K562 (cell line): ENCODE measurements at regions not wholly inside any gene's neighbourhood (a gene's known extent, or its start where the extent isn't known, plus 50 kb on each side); places are given as distances from the start of the nearest gene placed in this dataset.

Experiments
- ATAC-seq: fragments of 200-7000 bp; cut with Tn5 transposase; 3 replicates; pipeline ENCODE4 v1.9.1; 2020; ENCODE audit warnings: moderate library complexity
- BruUV-seq: library from RNA; stranded (reverse); fragments of 400-500 nt; replicated peaks from 2 replicates; lab custom pipeline; 2021; lab: Mats Ljungman, UMichigan
- CTCF ChIA-PET: fragments of 300-600 bp; formaldehyde crosslinking; extraction: SDS; loops from one replicate; lab custom pipeline; 2021; ENCODE audit warnings: low intra/inter-chr PET ratio; lab: Yijun Ruan, JAX
- POLR2A ChIA-PET: fragments of 300-600, 350-650 bp; sonication (Branson Sonifier 250); formaldehyde crosslinking; extraction: SDS; loops from one replicate; lab custom pipeline; 2021; ENCODE audit warnings: antibody characterized with exemption, inconsistent platforms; lab: Yijun Ruan, JAX
- DNase-seq, 4 experiments: peaks; one replicate each; pipeline versions ENCODE4 v3.0.0 to v3.0.0-alpha.2; 2011 to 2018; ENCODE audit warnings: low spot score in 3 of 4, mixed read lengths in 3 of 4; ENCODE audit errors: extremely low read depth in 1 of 4
- FAIRE-seq: peaks from 2 replicates; lab custom pipeline; 2011; peaks lifted over from hg19 to GRCh38; lab: Jason Lieb, UNC
- H2AFZ ChIP-seq: 2 replicates; pipeline ENCODE4 v1.6.0; 2011; ENCODE audit warnings: low read depth, low read length, control low read depth, inconsistent platforms
- H3K27ac ChIP-seq: fragments of 200-600 bp; 3 replicates; pipeline ENCODE4 v1.8.0; 2011; ENCODE audit warnings: low read depth, mild to moderate bottlenecking, control low read depth, inconsistent platforms, low read length, moderate library complexity, mixed read lengths; ENCODE audit errors: extremely low read depth
- H3K27me3 ChIP-seq, 2 experiments: fragments of 300-600 bp in 1 of 2; 2 replicates in 1 of 2; 3 replicates in 1 of 2; pipeline versions ENCODE4 v1.6.0 to v1.8.0; 2011; ENCODE audit warnings: inconsistent platforms in 2 of 2, low read length in 2 of 2, mild to moderate bottlenecking in 1 of 2, mixed read lengths in 1 of 2, moderate library complexity in 1 of 2; ENCODE audit not compliant: control insufficient read depth in 2 of 2, insufficient read depth in 2 of 2
- H3K36me3 ChIP-seq: fragments of 300-600 bp; 3 replicates; pipeline ENCODE4 v1.8.0; 2011; ENCODE audit warnings: mild to moderate bottlenecking, low read length, inconsistent platforms; ENCODE audit not compliant: control insufficient read depth, insufficient read depth
- H3K4me1 ChIP-seq, 2 experiments: fragments of 200-600 bp in 1 of 2; replicated peaks in 1 of 2; 2 replicates in 1 of 2; 3 replicates in 1 of 2; pipeline versions ENCODE4 v1.5.1 to v1.8.0; 2011; ENCODE audit warnings: inconsistent platforms in 2 of 2, low read length in 2 of 2, mild to moderate bottlenecking in 1 of 2, mixed read lengths in 1 of 2, moderate library complexity in 1 of 2; ENCODE audit not compliant: control insufficient read depth in 2 of 2, insufficient read depth in 2 of 2
- H3K4me2 ChIP-seq: 2 replicates; pipeline ENCODE4 v1.6.1; 2011; ENCODE audit warnings: low read length, control low read depth, inconsistent platforms, mixed read lengths; ENCODE audit not compliant: insufficient read depth
- H3K4me3 ChIP-seq: fragments of 200-600 bp; sonication (generic), shearing (Covaris generic); 2 replicates; pipeline ENCODE4 v1.5.1; 2016; ENCODE audit warnings: control low read depth, inconsistent platforms
- H3K79me2 ChIP-seq: fragments of 200-600 bp; 3 replicates; pipeline ENCODE4 v1.8.0; 2011; ENCODE audit warnings: low read length, inconsistent platforms; ENCODE audit not compliant: control insufficient read depth, insufficient read depth
- H3K9ac ChIP-seq, 2 experiments: 2 replicates each; pipeline versions ENCODE4 v1.6.0 to v1.6.1; 2011; ENCODE audit warnings: low read depth in 2 of 2, low read length in 2 of 2, control low read depth in 1 of 2, inconsistent platforms in 1 of 2, mild to moderate bottlenecking in 1 of 2, mixed read lengths in 1 of 2; ENCODE audit not compliant: insufficient read depth in 1 of 2
- H3K9me1 ChIP-seq: one replicate; pipeline ENCODE4 v1.6.0; 2011; ENCODE audit warnings: inconsistent platforms, mild to moderate bottlenecking, low read length, moderate library complexity; ENCODE audit not compliant: control insufficient read depth, insufficient read depth
- H3K9me3 ChIP-seq: replicated peaks from 2 replicates; pipeline ENCODE4 v1.5.1; 2011; ENCODE audit warnings: low read depth, low read length, inconsistent platforms; ENCODE audit not compliant: control insufficient read depth, insufficient read depth
- H4K20me1 ChIP-seq: replicated peaks from 2 replicates; pipeline ENCODE4 v1.6.1; 2011; ENCODE audit warnings: low read length, inconsistent platforms, mixed read lengths; ENCODE audit not compliant: control insufficient read depth, insufficient read depth
- BACH1 ChIP-seq: fragments of 200-800 bp; sonication (Bioruptor generic); IDR thresholded peaks from 2 replicates; pipeline ENCODE4 v1.6.1; 2016; ENCODE audit warnings: missing genetic modification characterization, missing compliant biosample characterization
- CBX1 ChIP-seq: sonication (generic); IDR thresholded peaks from 2 replicates; pipeline ENCODE4 v1.6.1; 2016; ENCODE audit warnings: antibody characterized with exemption, low read depth, mild to moderate bottlenecking
- CEBPB ChIP-seq: fragments of 450-650 bp; IDR thresholded peaks from 2 replicates; pipeline ENCODE4 v1.6.1; 2016; ENCODE audit warnings: missing genetic modification characterization, missing compliant biosample characterization
- FIP1L1 ChIP-seq: fragments of 200-400 bp; formaldehyde crosslinking; IDR thresholded peaks from 2 replicates; pipeline ENCODE4 v1.6.1; 2018; ENCODE audit warnings: mild to moderate bottlenecking, low read depth, low read length; ENCODE audit not compliant: poor library complexity, severe bottlenecking
- GATAD2A ChIP-seq: fragments of 450-650 bp; IDR thresholded peaks from 2 replicates; pipeline ENCODE4 v1.6.1; 2017
- HLTF ChIP-seq: fragments of 450-650 bp; IDR thresholded peaks from 2 replicates; pipeline ENCODE4 v1.6.1; 2016
- KLF10 ChIP-seq: fragments of 250-450 bp; sonication (Bioruptor Pico); IDR thresholded peaks from 2 replicates; pipeline ENCODE4 v1.6.1; 2021; ENCODE audit warnings: matching md5 sums
- POLR2B ChIP-seq: fragments of 450-650 bp; IDR thresholded peaks from 2 replicates; pipeline ENCODE4 v1.6.1; 2018; ENCODE audit warnings: low read depth; ENCODE audit not compliant: partially characterized antibody
- PRPF4 ChIP-seq: fragments of 200-400 bp; formaldehyde crosslinking; IDR thresholded peaks from one replicate; pipeline ENCODE4 v1.6.1; 2017; ENCODE audit warnings: low read length, low read depth, mild to moderate bottlenecking; ENCODE audit not compliant: insufficient read depth, poor library complexity, severe bottlenecking
- PTRF ChIP-seq: fragments of 450-650 bp; IDR thresholded peaks from 2 replicates; pipeline ENCODE4 v1.6.1; 2016; ENCODE audit warnings: mild to moderate bottlenecking, missing genetic modification characterization, missing compliant biosample characterization
- RBM22 ChIP-seq: fragments of 200-400 bp; formaldehyde crosslinking; IDR thresholded peaks from 2 replicates; pipeline ENCODE4 v1.6.1; 2018; ENCODE audit warnings: low read length, low read depth; ENCODE audit not compliant: poor library complexity, severe bottlenecking
- SIRT6 ChIP-seq: IDR thresholded peaks from one replicate; pipeline ENCODE4 v1.6.1; 2012; ENCODE audit warnings: low read depth, mild to moderate bottlenecking, control low read depth, inconsistent platforms, low read length, moderate library complexity
- ZNF253 ChIP-seq: fragments of 250-450 bp; sonication (Bioruptor Pico); conservative IDR thresholded peaks from 2 replicates; pipeline ENCODE4 v1.6.1; 2021; ENCODE audit warnings: mild to moderate bottlenecking
- ZNF354B ChIP-seq: fragments of 250-450 bp; sonication (Bioruptor Pico); IDR thresholded peaks from 2 replicates; pipeline ENCODE4 v1.4.0; 2020
- WGBS: fragments of 100-300 bp; shearing (Covaris generic); methylation state at CpG from one replicate; pipeline ENCODE4 v1.1.6; 2016; ENCODE audit warnings: low coverage, mixed read lengths; ENCODE audit not compliant: insufficient coverage; ENCODE audit errors: missing lambda C conversion rate; 5-methylcytosine and 5-hydroxymethylcytosine counted together
- in situ Hi-C: fragments of 300-500 bp; cut with MboI; formaldehyde crosslinking; loops from 4 replicates; pipeline ENCODE4 v1.15.0; 2018; ENCODE audit warnings: inconsistent platforms, mixed read lengths
- intact Hi-C: fragments of 100-400 bp; cut with micrococcal nuclease; formaldehyde crosslinking; loops from 2 replicates; pipeline ENCODE4 v1.14.2; 2022
- TF ChIP-seq, protein P1 (sequence below): fragments of 450-650 bp; formaldehyde crosslinking; IDR thresholded peaks from 2 replicates; pipeline ENCODE4 v1.4.0; 2020; ENCODE audit warnings: mild to moderate bottlenecking
- TF ChIP-seq, protein P2 (sequence below), 2 experiments: fragments of 450-650 bp in 1 of 2; sonication (generic) in 1 of 2; formaldehyde crosslinking; conservative IDR thresholded peaks; 2 replicates each; pipeline versions ENCODE4 v1.4.0 to v1.8.1; 2020 to 2022; ENCODE audit warnings: mild to moderate bottlenecking in 1 of 2, missing genetic modification reagents in 1 of 2
- TF ChIP-seq, protein P3 (sequence below): fragments of 250-450 bp; sonication (Bioruptor Pico); IDR thresholded peaks from 2 replicates; pipeline ENCODE4 v1.8.0; 2022; ENCODE audit warnings: moderate library complexity, mild to moderate bottlenecking, inconsistent platforms
- TF ChIP-seq, protein P4 (sequence below): fragments of 250-450 bp; sonication (Bioruptor Pico); IDR thresholded peaks from 2 replicates; pipeline ENCODE4 v1.8.0; 2021; ENCODE audit warnings: moderate library complexity, mild to moderate bottlenecking, inconsistent platforms

- intact Hi-C loops (no loop called here), in situ Hi-C loops (no loop called here)
- Histone ChIP-seq H3K27ac (no peak overlapping the region), H3K4me3 (no peak overlapping the region), H3K36me3 (no peaks in the 10 kb centered on the region), H3K9me1 (no peaks in the 10 kb centered on the region), H3K9ac (no peak overlapping the region), H3K27me3 (no peaks in the 10 kb centered on the region), H3K4me1 (no peaks in the 10 kb centered on the region), H2AFZ (no peak overlapping the region), H3K4me2 (no peak overlapping the region), H3K79me2 (no peaks in the 10 kb centered on the region), H4K20me1 (no peaks in the 10 kb centered on the region), H3K9me3 (no peaks in the 10 kb centered on the region)
- no TSS peak for BruUV-seq
- ATAC-seq (no peak), DNase-seq (no peak), FAIRE-seq (no peak)
- 11% methylated on average over 1 of the region's 1 CpG for WGBS
- CTCF ChIA-PET = no interaction called here
- POLR2A ChIA-PET = no interaction called here
- TF ChIP-seq BACH1 (tag) (no peak), HLTF (no peak), CBX1 (no peak), RBM22 (no peak), FIP1L1 (no peak), CEBPB (tag) (no peak), PRPF4 (no peak), KLF10 (no peak), PTRF (tag) (no peak), POLR2B (no peak), ZNF253 (no peak), ZNF354B (no peak), GATAD2A (no peak), SIRT6 (no peak)
- TF ChIP-seq, protein P1, sequence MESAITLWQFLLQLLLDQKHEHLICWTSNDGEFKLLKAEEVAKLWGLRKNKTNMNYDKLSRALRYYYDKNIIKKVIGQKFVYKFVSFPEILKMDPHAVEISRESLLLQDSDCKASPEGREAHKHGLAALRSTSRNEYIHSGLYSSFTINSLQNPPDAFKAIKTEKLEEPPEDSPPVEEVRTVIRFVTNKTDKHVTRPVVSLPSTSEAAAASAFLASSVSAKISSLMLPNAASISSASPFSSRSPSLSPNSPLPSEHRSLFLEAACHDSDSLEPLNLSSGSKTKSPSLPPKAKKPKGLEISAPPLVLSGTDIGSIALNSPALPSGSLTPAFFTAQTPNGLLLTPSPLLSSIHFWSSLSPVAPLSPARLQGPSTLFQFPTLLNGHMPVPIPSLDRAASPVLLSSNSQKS (CRISPR knock-in tag) = no peak
- TF ChIP-seq, protein P2, sequence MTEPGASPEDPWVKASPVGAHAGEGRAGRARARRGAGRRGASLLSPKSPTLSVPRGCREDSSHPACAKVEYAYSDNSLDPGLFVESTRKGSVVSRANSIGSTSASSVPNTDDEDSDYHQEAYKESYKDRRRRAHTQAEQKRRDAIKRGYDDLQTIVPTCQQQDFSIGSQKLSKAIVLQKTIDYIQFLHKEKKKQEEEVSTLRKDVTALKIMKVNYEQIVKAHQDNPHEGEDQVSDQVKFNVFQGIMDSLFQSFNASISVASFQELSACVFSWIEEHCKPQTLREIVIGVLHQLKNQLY (CRISPR knock-in tag; conservative IDR thresholded peaks at IDR 0.05) = no peak
- TF ChIP-seq, protein P3, sequence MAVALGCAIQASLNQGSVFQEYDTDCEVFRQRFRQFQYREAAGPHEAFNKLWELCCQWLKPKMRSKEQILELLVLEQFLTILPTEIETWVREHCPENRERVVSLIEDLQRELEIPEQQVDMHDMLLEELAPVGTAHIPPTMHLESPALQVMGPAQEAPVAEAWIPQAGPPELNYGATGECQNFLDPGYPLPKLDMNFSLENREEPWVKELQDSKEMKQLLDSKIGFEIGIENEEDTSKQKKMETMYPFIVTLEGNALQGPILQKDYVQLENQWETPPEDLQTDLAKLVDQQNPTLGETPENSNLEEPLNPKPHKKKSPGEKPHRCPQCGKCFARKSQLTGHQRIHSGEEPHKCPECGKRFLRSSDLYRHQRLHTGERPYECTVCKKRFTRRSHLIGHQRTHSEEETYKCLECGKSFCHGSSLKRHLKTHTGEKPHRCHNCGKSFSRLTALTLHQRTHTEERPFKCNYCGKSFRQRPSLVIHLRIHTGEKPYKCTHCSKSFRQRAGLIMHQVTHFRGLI (CRISPR knock-in tag) = no peak
- TF ChIP-seq, protein P4, sequence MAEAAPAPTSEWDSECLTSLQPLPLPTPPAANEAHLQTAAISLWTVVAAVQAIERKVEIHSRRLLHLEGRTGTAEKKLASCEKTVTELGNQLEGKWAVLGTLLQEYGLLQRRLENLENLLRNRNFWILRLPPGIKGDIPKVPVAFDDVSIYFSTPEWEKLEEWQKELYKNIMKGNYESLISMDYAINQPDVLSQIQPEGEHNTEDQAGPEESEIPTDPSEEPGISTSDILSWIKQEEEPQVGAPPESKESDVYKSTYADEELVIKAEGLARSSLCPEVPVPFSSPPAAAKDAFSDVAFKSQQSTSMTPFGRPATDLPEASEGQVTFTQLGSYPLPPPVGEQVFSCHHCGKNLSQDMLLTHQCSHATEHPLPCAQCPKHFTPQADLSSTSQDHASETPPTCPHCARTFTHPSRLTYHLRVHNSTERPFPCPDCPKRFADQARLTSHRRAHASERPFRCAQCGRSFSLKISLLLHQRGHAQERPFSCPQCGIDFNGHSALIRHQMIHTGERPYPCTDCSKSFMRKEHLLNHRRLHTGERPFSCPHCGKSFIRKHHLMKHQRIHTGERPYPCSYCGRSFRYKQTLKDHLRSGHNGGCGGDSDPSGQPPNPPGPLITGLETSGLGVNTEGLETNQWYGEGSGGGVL = no peak
Measured at GRCh38 chr9:104280711-104281110, 186.6 kb downstream of the SMC2 start.
